GM23248 (cell line): ENCODE measurements at regions not wholly inside any gene's neighbourhood (a gene's known extent, or its start where the extent isn't known, plus 50 kb on each side); places are given as distances from the start of the nearest gene placed in this dataset.

Experiments
- EZH2 ChIP-seq: fragments of 200-600 bp; sonication (generic); IDR thresholded peaks from 2 replicates; pipeline ENCODE4 v1.6.1; 2018; ENCODE audit warnings: antibody characterized with exemption, mild to moderate bottlenecking; ENCODE audit not compliant: insufficient read depth, poor library complexity, severe bottlenecking
- EZH2phosphoT487 ChIP-seq: fragments of 200-600 bp; sonication (generic); IDR thresholded peaks from 2 replicates; pipeline ENCODE4 v1.6.1; 2018; ENCODE audit warnings: antibody characterized with exemption, moderate library complexity, mild to moderate bottlenecking, low read depth; ENCODE audit not compliant: insufficient read depth

- TF ChIP-seq EZH2 (no peak), EZH2phosphoT487 (no peak)
Measured at GRCh38 chr11:19632499-19632834, 80.2 kb upstream of the NAV2 start.
